Heart right ventricle (tissue), 16 donors: ENCODE measurements at regions not wholly inside any gene's neighbourhood (a gene's known extent, or its start where the extent isn't known, plus 50 kb on each side); places are given as distances from the start of the nearest gene placed in this dataset.

Experiments used
- ATAC-seq, 8 donors: fragments of 200-7000 bp; cut with Tn5 transposase; one replicate each; pipeline ENCODE4 v1.9.1; 2020; ENCODE audit warnings: mild to moderate bottlenecking in 8 of 8, moderate library complexity in 8 of 8, moderate number of reproducible peaks in 1 of 8
- DNase-seq, 2 donors: peaks; one replicate each; pipeline ENCODE4 v3.0.0-alpha.2; 2020
- H3K27ac ChIP-seq, 10 donors: fragments of 200-600 bp; sonication (generic) in 2 of 10; one replicate each; pipeline versions ENCODE4 v1.5.0 to v1.8.0; 2020 to 2022; ENCODE audit warnings: mild to moderate bottlenecking in 3 of 10
- H3K27me3 ChIP-seq, 7 donors: fragments of 200-600 bp; one replicate each; pipeline ENCODE4 v1.8.0; 2021 to 2022; ENCODE audit warnings: mild to moderate bottlenecking in 2 of 7
- H3K36me3 ChIP-seq, 9 donors: fragments of 200-600 bp; sonication (generic) in 1 of 9; one replicate each; pipeline versions ENCODE4 v1.5.0 to v1.8.0; 2020 to 2022; ENCODE audit warnings: mild to moderate bottlenecking in 2 of 9
- H3K4me1 ChIP-seq, 9 donors: fragments of 200-600 bp; sonication (generic) in 1 of 9; one replicate each; pipeline versions ENCODE4 v1.5.0 to v1.8.0; 2020 to 2022; ENCODE audit warnings: mild to moderate bottlenecking in 4 of 9
- H3K4me3 ChIP-seq, 10 donors: fragments of 200-600 bp; sonication (generic) in 2 of 10; one replicate each; pipeline versions ENCODE4 v1.5.0 to v1.8.0; 2020 to 2022; ENCODE audit warnings: mild to moderate bottlenecking in 7 of 10, moderate library complexity in 2 of 10
- H3K9me3 ChIP-seq, 11 donors: fragments of 200-600 bp in 10 of 11; sonication (generic) in 2 of 11; one replicate each; pipeline versions ENCODE4 v1.5.0 to v1.8.0; 2013 to 2022; ENCODE audit warnings: mild to moderate bottlenecking in 2 of 11, control low read depth in 1 of 11, moderate library complexity in 1 of 11
- WGBS, 2 donors: extraction: QIAGEN DNeasy Blood & Tissue Kit; methylation state at CpG; one replicate each; pipeline ENCODE4 v1.1.7; 2013; ENCODE audit warnings: inconsistent platforms in 1 of 2; 5-methylcytosine and 5-hydroxymethylcytosine counted together
- intact Hi-C, 10 donors: fragments of 100-400 bp; cut with DNase I; formaldehyde crosslinking; loops; one replicate each; pipeline versions ENCODE4 v1.11.1 to v1.14.2; 2022
- TF ChIP-seq, protein P1 (sequence below), 9 donors: fragments of 200-600 bp; sonication (generic) in 2 of 9; IDR thresholded peaks; one replicate each; pipeline versions ENCODE4 v1.5.0 to v1.8.0; 2021 to 2022; ENCODE audit warnings: antibody characterized with exemption in 9 of 9, mild to moderate bottlenecking in 5 of 9, moderate library complexity in 1 of 9
- donor health status: Arrhythmogenic right ventricular cardiomyopathy.
- donor health status: ischemic (EF 13 %, LVEDD 7.1; RV severe dilation, severe dysfunction).
- donor health status: healthy with polysubstance abuse.
- donor health status: DM: no; HTN: yes; CAD: no.
- donor health status: DM: no; HTN: no; CAD: no.
- donor health status: ischemic (EF 25% LVEDD 6.9; RV normal size, moderate dysfunction).
- donor health status: ischemic (EF 25% LVEDD 5.7; RV mildly dilated, moderate dysfunction).
- donor health status: healthy.
- donor health status: DM: yes; HTN: yes; CAD: no.
- donor health status: Ischemic cardiomyopathy.
- donor health status: ischemic (EF 35%, LVEDD 5.7; RV mildly dilated, moderate dysfunction).
- donor health status: nonischemic (EF 11% LVEDD 7.7; RV severe dilation, severe dysfunction).
- donor health status: DM: yes; HTN: yes; CAD: no.
- donor health status: PGD.
- donor health status: ischemic (EF 29% LVEDD 5.4; RV normal size, mild dysfunction).
- donor health status: nonischemic (EF 23%, LVEDD 6.1; RV moderate dilation, normal function).

DNA sequence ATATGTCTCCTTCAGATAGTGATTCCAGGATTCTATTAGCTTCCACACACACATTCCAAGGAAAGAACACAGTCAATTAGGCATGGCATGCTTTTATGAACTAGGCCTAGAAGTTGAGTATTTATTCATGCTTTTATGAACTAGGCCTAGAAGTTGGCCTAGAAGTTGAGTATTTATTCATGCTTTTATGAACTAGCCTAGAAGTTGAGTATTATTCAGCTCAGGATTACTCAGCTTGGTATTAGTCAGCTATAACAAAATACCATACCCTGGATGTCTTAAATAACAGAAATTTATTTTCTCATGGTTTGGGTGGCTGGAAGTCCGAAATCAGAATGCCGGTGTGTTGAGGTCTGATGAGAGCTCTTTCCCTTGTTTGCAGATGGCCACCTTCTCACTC lies 442.7 kb upstream of the FLRT2 start:
- Histone ChIP-seq H3K9me3 (peaks cover 0 to 4% (median 0%) of the 10 kb centered on the region in 11 donors), H3K4me3 (no peak overlapping the region), H3K27ac (no peak overlapping the region), H3K4me1 (no peaks in the 10 kb centered on the region), H3K36me3 (no peaks in the 10 kb centered on the region), H3K27me3 (no peaks in the 10 kb centered on the region)
- 66 to 98% methylated on average over 2 of the region's 2 CpGs for WGBS, 2 donors
- TF ChIP-seq, protein P1, sequence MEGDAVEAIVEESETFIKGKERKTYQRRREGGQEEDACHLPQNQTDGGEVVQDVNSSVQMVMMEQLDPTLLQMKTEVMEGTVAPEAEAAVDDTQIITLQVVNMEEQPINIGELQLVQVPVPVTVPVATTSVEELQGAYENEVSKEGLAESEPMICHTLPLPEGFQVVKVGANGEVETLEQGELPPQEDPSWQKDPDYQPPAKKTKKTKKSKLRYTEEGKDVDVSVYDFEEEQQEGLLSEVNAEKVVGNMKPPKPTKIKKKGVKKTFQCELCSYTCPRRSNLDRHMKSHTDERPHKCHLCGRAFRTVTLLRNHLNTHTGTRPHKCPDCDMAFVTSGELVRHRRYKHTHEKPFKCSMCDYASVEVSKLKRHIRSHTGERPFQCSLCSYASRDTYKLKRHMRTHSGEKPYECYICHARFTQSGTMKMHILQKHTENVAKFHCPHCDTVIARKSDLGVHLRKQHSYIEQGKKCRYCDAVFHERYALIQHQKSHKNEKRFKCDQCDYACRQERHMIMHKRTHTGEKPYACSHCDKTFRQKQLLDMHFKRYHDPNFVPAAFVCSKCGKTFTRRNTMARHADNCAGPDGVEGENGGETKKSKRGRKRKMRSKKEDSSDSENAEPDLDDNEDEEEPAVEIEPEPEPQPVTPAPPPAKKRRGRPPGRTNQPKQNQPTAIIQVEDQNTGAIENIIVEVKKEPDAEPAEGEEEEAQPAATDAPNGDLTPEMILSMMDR (IDR thresholded peaks at IDR 0.05), result no peak
- intact Hi-C loops, result no loop called here
- ATAC-seq, result no peak
- DNase-seq, result no peak

DNA sequence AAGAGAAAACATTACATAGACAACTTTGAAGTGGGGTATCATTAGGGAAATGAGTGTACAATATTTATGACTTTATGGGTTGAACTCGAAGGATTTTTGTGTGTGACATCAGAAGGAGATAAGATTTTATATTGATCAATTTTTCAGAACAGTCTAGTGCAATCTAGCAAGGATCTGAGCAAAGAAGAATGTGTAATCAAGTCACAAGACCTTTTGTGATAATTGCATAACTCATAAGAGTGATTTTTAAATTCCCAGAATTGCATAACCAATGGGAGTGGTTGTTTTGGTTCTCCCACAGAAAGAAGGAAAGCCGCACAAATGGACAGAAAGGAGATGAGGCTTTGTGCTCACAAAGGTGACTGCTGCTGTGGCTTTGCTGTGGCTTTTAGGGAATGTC lies 441.8 kb upstream of the FLRT2 start:
- DNase-seq (no peak), ATAC-seq (no peak)
- 83 to 93% methylated on average over 2 of the region's 2 CpGs for WGBS, 2 donors
- intact Hi-C loops, result no loop called here
- Histone ChIP-seq H3K27me3 (no peaks in the 10 kb centered on the region), H3K9me3 (no peaks in the 10 kb centered on the region), H3K4me1 (no peaks in the 10 kb centered on the region), H3K36me3 (no peaks in the 10 kb centered on the region), H3K4me3 (no peak overlapping the region), H3K27ac (no peak overlapping the region)
- TF ChIP-seq, protein P1 (IDR thresholded peaks at IDR 0.05), result no peak

DNA sequence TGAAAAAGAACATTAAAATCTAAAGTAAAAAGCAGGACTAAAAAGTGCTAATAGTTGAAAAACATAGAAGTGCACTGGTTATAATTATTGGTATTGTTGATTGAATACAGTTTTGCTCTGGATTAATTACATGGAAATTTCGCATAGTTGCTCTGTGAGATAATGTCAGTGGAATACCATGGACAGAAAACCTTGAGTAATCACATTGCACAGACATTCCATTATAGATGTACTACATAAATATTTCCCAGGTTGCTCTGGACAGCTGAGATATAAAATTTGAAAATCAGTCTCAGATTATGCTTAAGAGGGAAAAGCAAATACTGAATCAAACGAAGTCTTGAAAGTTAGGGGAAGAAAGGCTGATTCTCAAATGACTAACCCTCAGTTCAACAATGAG lies 439.3 kb upstream of the FLRT2 start:
- Histone ChIP-seq H3K36me3 (no peaks in the 10 kb centered on the region), H3K9me3 (no peaks in the 10 kb centered on the region), H3K4me3 (no peak overlapping the region), H3K27ac (no peak overlapping the region), H3K27me3 (no peaks in the 10 kb centered on the region), H3K4me1 (no peaks in the 10 kb centered on the region)
- 72 to 81% methylated on average over 2 of the region's 2 CpGs for WGBS, 2 donors
- no peak for DNase-seq
- intact Hi-C loops, result no loop called here
- ATAC-seq, result no peak
- TF ChIP-seq, protein P1 (IDR thresholded peaks at IDR 0.05), result no peak

DNA sequence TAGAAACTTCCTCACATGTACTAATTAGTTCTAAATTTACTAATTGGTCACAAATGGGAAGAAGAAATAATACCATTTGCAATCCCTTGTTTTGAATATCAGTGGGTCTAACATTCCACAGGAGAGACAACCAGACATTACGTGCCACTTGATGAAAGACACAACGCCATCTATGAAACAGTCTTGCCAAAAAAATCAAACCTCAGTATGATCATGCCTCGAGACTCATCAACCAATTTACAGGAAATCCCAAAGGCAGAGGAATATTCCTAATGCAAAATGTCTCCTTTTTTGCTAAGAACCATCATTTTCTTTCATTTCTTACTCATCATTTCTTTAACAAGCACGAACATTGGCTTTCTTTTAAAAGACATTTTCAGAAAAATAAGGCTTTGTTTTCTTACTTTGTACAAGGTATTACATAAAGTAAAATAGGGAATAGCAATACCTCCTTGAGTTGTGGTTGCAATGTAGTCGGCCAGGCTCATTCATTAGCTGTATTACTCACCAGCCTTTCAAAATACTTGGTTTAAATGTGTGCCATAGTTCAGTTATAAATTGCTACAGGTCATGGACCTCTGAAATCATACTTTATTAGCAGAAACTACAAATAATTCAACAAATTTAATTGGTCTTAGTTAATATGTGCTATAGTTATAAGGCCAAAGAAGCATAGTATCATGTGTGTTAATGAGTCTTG lies 436.2 kb upstream of the FLRT2 start:
- no peak overlapping the region for H3K4me3 ChIP-seq
- intact Hi-C loops, result no loop called here
- TF ChIP-seq, protein P1 (IDR thresholded peaks at IDR 0.05), result no peak
- H3K36me3 ChIP-seq, result no peaks in the 10 kb centered on the region
- H3K9me3 ChIP-seq, result no peaks in the 10 kb centered on the region
- WGBS, 2 donors, result 86 to 88% methylated on average over 5 of the region's 5 CpGs
- H3K27me3 ChIP-seq, result no peaks in the 10 kb centered on the region
- H3K4me1 ChIP-seq, result no peaks in the 10 kb centered on the region
- no peak for ATAC-seq
- no peak for DNase-seq
- H3K27ac ChIP-seq, result no peak overlapping the region
